NCI-H524 (cell line): ENCODE measurements at regions not wholly inside any gene's neighbourhood (a gene's known extent, or its start where the extent isn't known, plus 50 kb on each side); places are given as distances from the start of the nearest gene placed in this dataset.

Experiments used
- DNase-seq, 2 experiments: peaks; one replicate each; lab custom pipeline; 2025; lab: John Stamatoyannopoulos, UW

GRCh38 chr7:3195160-3195559, 105.9 kb upstream of the SDK1 start:
- no peak for DNase-seq

- DNase-seq, result no peak
Measured at GRCh38 chr7:3196629-3197400, 104.2 kb upstream of the SDK1 start.

- no peak for DNase-seq
Measured at GRCh38 chr7:3197567-3198213, 103.4 kb upstream of the SDK1 start.

DNA sequence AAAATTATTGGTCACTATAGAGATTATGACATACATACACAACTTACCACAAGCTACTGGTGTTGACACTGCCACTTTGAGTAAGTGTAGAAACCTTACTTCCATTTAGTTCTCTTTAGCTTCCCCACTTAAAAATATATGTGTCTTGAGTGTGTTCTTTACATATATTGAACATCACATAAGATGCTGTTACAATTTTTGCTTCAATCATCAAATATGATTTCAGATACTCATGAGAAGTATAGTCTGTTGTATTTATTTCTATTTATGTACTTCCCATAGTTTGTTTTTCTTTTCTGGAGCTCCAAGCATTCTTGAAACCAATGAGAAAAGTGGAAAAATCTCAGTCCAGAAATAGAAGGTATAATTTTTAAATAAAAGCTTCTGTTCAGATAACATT, 102.7 kb upstream of the SDK1 start:
- no peak for DNase-seq

GRCh38 chr7:3200504-3200903, 100.5 kb upstream of the SDK1 start:
- peak; percentile 27 to 48 for DNase-seq

- DNase-seq, result no peak
Measured at GRCh38 chr7:3201306-3201705, 99.7 kb upstream of the SDK1 start.

DNA sequence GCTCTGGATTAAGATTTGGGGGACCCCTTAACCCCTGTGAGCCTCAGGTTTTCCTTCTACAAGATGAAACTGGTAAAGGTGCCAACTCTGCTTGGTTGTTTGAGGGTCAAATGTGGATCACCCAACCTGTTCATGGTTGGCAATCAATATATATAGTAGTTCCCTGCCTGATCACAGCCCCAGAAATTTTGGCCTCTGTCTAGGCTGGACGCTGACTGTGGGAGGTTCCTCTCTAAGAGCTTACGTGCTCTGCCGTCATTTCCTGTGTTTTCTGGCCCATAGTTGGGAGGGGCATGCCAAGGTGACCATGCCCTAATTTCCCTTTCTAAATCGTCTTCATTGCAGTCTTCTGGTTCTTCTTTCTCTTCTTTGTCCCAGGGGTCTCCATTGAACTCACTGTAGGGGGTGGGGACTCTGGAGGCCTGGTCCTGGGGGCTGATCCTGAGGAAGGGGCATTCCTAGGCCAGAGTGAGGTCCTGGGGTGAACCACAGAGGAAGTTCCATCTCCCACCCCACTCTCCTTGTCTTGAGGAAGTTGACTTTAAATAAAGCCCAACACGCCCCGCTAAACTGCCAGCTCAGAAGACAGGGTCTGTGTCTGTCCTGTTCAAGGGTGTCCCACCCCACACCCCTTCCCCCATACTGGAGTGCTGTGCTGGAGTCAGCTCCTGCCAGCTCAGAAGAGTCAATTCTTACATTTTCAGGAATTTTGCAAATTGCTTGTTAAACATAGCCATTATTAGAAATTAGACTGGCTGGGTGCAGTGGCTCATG, 98.9 kb upstream of the SDK1 start:
- DNase-seq, result no peak

DNA sequence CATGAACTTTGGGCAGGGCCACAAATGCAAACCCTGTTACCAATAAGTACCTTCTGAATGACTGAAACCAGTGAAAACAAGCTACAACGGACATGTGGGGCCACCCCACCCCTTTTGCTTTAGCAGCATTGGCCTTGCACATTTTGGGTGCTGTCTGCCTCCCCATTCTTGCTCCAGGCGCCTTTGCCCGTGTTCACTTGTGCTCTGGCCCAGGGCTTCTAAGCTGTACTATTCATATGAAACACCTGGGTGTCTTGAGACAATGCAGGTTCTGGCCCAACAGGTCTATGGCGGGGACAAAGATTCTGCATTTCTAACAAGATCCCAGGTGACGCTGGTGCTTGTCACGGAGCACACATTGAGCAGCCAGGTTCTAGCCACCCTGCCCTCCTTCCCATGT, 96.5 kb upstream of the SDK1 start:
- DNase-seq, result no peak

- no peak for DNase-seq
Measured at GRCh38 chr7:3206101-3206500, 95.0 kb upstream of the SDK1 start.

DNA sequence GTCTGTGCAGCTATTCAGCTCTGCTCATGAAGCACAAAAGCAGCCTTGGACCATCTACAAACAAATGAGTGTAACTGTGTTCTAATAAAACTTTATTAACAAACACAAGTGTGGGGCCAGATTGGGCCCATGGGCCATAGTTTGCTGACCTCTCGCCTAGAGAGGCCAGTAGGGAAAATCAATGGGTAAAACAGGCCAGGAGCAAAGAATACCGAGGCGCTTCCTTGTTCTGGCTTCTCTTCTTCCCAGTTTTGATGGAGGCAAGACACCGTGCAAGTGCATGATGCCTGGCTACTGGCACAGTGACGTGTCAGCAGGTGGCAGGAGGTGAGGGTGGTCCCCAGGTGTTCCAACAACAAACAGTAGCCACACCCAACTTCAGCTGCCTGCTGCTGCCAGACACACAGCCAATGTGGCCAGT, 94.3 kb upstream of the SDK1 start:
- DNase-seq, result no peak

GRCh38 chr7:3207387-3207902, 93.6 kb upstream of the SDK1 start:
- no peak for DNase-seq

GRCh38 chr7:3210531-3210930, 90.5 kb upstream of the SDK1 start:
- peak in 1 of 2 experiments; percentile 7 for DNase-seq

GRCh38 chr7:3214090-3214413, 87.0 kb upstream of the SDK1 start:
- DNase-seq, result no peak

DNA sequence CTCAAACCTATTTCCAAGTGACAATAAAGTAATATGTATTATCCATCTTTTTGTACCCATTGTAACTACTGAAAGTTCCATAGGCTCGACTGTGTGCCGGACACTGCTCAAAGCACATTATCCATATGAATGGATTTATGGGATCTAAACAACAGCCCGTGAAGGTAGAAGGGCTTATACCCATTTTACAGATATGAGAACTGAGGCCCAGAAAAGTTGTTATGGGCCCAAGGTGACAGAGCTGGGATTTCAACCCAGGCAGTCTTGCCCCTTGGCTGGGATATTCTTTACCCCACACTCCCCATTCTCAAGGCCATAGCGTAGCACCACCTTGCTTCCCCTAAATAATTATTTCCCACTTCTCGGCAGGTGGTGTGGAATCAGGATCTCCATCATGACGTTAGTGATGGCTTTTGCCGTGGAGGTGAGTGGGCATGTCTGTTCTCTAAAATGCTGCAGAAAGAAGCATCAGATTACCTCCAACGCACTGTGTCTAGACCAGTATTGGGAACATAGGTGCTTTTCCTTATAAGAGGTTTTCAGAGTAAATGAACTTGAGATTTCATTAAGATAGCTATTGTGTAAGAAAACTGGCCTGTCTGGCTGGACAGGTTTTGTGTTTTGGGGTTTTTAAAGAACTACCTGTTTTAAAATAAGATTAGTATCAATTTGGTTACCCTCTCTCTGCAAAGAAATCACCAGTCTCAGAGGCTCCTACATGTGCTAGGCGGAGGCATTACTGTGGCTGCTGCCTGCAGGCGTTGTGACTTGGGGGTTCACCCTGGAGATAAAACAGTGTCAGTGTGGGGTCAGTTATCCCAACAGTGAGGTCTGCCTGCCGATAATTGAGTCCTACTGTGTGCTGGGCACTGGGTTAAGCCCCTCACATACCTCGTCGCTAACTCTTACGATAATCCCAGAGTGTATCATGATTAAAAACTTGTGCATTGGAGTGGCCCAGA, 85.1 kb upstream of the SDK1 start:
- no peak for DNase-seq

DNA sequence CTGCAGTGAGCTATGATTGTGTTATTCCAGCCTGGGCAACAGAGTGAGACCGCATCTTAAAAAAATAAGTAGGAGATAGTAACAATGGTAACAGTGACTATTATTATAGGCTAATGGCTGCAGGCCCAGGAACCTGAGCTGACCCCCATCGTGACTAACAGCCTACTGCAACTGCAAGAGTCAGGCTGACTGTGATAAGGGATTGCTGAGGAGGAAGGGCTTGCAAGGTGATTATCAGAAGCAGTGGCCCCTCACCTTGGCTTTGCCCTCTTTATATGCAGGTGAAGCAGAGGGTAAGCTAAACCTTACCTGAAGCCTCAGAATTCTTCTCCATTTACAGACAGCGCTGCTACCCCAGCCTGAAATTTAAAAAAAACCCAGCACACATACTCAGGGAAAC, 83.9 kb upstream of the SDK1 start:
- DNase-seq, result no peak

GRCh38 chr7:3218411-3219225, 82.4 kb upstream of the SDK1 start:
- no peak for DNase-seq

DNA sequence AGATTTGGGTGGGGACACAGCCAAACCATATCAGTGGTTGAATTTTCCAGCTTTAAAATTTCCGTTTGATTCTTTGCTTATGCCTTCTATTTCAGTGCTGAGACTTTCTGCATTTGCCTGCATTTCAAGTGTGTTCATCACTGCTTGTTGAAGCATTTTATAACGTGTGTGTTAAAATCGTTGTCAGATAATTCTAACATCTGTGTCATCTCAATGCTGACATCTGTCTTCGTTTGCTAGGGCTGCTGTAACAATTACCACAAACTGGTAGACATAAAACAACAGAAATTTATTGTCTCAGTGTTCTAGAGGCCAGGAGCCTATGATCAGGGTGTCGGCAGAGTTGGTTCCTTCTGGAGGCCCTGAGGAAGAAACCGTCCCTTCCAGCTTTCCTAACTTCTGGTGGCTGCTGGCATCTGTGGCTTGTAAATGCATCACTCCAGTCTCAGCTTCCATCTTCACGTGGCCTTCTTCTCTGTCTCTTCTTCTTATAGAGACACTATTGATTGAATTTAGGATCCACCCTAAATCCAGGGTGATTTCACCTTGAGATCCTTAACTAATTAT, 71.1 kb upstream of the SDK1 start:
- no peak for DNase-seq

DNA sequence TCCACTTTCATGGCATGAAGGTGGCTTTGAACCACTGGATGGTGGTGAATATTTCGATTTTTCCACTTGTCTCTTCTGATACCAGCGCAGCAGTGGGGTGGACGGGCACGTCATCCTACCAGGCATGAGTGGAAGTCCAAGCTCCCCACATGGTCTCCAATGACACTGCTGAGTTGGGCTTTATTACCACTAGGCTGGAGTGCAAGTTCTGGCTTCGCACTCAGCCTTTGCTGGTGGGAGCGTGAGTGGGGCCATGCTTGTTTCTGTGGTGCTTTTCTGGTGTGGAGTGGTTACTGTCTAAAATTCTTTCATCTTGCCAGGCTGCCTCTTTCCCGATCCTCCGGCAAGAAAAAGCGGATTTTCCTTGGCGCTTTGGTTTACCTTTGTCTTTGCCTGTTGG, 70.1 kb upstream of the SDK1 start:
- DNase-seq, result no peak

DNA sequence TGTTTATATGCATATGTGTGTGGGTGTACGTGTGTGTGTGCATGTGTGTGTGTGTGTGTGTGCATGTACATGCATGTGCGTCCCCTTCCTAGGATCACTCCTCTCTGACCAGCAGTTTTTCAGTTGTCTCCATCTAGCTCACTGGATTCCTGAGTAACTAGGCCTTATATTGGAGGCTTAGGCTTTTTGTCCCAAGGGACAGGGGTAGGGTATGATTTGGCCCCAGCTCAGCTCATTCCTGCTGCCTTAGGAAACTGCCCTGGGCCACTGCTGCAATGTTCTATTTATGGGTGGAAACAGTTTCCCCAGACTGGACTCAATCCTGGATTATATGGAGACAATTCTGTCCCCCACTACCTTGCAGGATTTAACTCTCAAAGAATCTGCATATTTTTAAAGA, 68.8 kb upstream of the SDK1 start:
- DNase-seq, result no peak

DNA sequence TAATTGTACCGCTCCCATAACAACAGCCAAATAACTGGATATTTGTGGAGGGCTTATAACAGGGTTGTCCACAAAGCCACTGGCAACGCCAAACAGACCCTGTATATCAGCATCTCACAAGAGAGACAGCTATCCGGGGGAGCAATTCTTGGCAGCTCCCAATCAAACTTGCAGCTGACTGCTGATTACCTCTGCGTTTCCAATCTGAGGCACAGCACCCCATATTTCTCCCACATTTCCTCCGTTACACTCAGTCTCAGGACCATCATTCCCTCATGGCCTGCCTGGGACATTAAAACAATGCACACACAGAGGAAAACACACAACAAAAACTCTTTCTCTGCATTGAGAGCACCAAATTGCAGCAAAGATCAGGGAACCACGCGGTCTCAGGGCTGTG, 67.8 kb upstream of the SDK1 start:
- no peak for DNase-seq

DNA sequence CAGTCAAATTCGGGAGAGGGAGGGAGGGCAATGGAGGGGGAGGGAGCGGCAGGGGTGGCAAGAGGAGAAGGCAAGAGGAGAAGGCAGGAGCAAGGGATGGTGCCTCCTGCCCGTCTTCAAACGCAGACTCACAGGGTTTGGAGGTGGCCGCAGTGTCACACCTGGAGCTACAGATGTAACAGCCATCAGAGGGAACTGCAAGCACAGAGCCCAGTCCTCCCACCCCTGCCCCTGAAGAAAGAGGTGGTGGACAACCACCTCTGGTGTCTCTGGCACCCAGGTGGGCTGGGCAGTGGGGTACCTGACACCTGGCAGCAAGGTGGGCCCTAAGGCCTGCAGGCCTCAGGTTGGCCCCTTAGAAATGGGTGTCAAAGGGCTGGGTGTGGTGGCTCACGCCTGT, 67.0 kb upstream of the SDK1 start:
- no peak for DNase-seq
